ENCODE measurements at regions not wholly inside any gene's neighbourhood (a gene's known extent, or its start where the extent isn't known, plus 50 kb on each side); places are given as distances from the start of the nearest gene placed in this dataset.

DNA sequence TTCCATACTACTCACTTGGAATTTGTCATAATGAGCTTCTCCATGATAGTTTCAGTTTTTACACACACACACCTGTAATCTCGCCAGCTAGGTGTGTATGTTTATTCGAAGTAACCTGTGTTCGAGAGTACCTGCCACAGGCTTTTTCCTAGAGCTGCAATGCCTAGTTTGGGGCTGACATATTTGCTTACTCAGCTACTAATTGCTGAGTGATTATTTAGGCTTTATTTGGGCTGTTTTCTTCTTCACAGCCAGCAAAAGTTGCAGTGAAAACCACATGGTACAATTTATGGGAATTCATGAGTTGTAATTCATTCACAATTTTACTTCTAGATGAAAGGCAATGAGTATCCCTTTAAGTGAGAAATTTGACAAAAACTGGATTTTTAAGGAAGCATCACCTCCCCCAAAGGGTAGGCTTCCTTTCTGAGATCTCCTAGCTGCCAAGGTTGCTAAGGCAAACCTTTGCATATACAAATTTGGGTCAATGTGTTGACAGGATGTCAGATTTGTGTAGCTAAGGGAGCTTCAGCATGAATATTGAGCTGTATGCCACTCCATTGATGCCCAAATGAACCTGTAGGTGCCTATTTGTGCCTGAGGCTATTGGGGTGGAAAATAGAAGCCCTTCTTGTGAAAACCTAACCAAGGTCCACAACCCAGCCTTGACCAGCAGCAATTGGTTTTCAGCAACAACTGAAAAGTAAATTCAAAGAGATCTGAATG, 108.7 kb upstream of the OTX2 start:
- no peak for DNase-seq (ENCODE audit: low read depth)

- no peak for DNase-seq (ENCODE audit: low read depth)
Observed at GRCh38 chr14:56905282-56905681, 95.0 kb upstream of the OTX2 start.

GRCh38 chr14:56903304-56903969, 93.2 kb upstream of the OTX2 start:
- DNase-seq (ENCODE audit: low read depth): no peak

DNA sequence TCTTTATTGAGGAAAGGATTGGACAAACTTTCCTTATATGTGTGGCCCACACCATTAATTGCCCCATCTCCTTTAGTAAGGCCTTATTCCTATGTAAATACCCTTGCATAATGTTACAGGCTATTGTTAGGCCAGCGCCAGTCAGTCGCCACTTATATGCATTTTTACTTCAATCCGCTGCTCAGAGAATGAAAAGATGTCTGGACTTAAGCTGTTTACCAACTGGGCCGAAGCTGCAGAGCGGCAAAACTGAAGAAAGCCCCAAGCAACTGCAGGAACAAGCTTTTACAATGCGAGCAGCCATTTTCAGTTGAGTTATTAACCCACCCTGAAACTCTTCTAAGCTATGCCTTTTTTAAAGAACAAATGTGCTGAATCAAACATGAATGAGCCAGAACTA, 92.1 kb upstream of the OTX2 start:
- no peak for DNase-seq (ENCODE audit: low read depth)

GRCh38 chr14:56900726-56901125, 90.4 kb upstream of the OTX2 start:
- no peak for DNase-seq (ENCODE audit: low read depth)

DNA sequence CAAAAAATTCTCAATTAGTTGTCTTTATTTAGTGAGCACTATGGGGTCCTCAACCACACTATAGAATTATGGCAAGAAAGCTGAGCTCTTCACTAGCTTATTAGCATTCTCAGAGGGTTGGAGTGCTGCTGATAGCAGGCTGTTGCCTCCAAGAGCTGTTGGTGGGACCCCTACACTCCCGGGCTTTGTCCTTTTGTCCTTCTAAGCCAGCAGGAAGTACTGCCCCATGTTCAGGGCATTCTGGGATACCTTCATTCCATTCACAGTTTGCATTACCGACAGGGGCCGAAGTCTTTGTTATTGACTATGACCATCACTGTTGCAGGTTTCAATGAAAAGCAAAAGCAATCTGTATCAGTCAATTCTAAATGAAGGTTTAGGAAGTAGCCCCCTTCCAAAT, 89.5 kb upstream of the OTX2 start:
- no peak for DNase-seq (ENCODE audit: low read depth)

GRCh38 chr14:56896922-56897321, 86.6 kb upstream of the OTX2 start:
- no peak for DNase-seq (ENCODE audit: low read depth)

GRCh38 chr14:56896231-56896630, 86.0 kb upstream of the OTX2 start:
- no peak for DNase-seq (ENCODE audit: low read depth)

- no peak for DNase-seq (ENCODE audit: low read depth)
Observed at GRCh38 chr14:56895154-56895553, 84.9 kb upstream of the OTX2 start.

GRCh38 chr14:56894591-56894991, 84.3 kb upstream of the OTX2 start:
- no peak for DNase-seq (ENCODE audit: low read depth)

DNA sequence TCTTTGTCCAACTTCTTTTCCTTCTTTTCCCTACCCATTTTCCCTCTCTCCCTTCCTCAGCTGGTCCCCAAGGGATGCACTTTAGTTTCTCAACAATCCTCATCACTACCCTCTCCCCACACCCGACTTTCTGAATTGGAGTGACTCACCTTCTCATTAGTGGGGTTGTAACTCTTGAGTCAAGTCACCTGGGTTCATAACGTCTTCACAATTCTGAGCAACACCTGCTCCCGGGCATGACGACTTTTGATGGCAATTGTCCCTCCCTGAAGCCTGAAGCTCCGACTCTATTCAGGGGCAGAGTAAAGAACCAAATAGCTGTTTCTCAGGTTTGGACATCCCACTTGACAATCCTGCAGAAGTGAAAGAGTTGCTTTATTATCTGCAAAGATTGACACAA, 82.7 kb upstream of the OTX2 start:
- no peak for DNase-seq (ENCODE audit: low read depth)

- DNase-seq (ENCODE audit: low read depth): no peak
Observed at GRCh38 chr14:56891226-56891625, 80.9 kb upstream of the OTX2 start.

DNA sequence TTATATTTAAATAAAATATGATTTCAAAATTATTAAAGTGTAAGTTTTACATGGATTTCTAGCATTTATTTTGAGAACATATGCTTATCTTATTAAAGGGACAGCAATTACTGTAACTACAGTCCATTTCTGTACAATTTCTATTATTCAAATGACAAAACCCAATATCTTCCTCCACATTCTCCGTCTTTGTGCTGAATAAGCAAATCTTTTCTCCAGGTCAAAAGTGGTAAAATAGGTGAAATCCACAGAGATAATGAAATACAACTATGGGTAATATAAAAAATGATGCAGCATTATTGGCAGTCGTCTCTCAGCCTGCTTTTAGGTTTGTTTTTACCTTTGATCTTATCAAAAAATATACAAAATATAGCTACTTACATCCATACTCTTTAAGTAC, 79.4 kb upstream of the OTX2 start:
- DNase-seq (ENCODE audit: low read depth): no peak

GRCh38 chr14:56888274-56888673, 78.0 kb upstream of the OTX2 start:
- no peak for DNase-seq (ENCODE audit: low read depth)

DNA sequence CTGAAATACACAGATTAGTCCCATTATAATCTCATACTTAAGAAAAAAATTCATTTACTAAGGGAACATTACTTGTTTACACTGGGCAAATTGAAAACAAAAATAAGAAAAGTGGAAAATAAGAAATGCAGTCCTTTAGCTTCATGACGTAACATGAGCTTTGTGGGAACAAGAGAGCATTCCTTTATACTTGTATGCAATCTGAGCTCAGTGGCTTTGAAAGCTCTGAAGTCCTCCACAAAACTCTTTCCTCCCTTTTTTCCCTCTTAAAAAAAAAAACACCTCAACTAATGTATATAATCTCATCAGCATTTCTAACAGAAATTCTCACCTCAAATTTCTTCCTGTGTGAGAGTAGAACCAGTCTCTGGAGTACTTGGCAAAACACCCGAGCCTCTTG, 76.9 kb upstream of the OTX2 start:
- DNase-seq (ENCODE audit: low read depth): no peak

GRCh38 chr14:56886471-56887062, 76.3 kb upstream of the OTX2 start:
- no peak for DNase-seq (ENCODE audit: low read depth)

DNA sequence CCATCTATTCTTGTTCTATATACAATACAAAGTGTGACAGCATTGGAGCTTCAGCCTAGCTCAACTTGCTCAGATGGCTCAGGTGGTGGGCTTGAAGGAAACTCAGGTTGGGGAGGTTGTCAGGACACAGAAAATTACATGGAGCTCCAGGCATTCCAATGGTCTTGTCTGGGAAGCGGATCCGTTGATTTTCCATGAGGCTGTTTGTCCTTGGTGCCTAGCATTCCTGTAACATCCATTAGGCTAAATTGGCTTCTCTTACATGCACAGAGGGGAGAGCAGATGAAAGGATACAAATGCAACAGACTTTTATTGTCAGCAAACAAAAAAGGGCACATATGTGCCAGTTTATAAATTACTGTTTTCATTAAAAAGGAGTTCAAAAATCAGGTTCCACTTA, 75.5 kb upstream of the OTX2 start:
- DNase-seq (ENCODE audit: low read depth): no peak

DNA sequence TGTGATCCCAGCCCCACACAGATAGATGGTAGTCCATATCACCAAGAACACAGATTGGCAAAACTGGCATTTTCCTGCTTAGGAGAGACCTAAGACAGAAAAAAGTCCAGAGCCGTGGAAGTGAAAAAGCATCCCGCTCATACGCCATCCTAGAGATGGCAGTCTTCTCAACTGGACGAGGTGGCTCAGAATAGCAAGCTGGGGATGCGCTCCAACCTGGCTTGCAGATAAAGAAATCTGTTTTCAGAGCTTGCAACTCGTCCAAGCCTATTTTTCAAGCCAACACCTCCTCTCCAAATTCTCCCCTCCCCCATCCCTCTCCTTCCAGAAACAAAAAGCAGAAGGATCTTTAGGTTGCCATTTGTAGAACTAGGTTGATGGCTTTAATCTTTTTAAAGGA, 74.3 kb upstream of the OTX2 start:
- no peak for DNase-seq (ENCODE audit: low read depth)

- no peak for DNase-seq (ENCODE audit: low read depth)
Observed at GRCh38 chr14:56881181-56881580, 70.9 kb upstream of the OTX2 start.

DNA sequence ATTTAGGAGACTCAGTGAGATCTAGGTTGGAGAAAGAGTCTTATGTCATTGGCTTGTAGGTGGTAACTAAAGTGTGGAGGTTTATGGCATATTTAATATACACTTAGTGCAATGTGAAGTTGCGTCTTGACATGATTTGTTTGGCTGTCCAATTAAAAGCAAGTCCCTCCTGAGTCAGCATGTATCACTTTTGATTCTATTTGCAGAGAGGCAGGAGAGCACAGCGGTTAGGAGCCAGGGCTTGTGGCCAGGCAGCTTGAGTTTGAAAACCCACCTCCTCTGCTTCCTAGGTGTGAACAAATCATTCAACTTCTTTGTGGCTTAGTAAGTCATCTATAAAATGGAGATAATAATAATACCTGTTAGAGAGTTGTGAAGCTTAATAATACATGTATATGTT, 68.5 kb upstream of the OTX2 start:
- DNase-seq (ENCODE audit: low read depth): no peak

GRCh38 chr14:56875104-56875675, 64.9 kb upstream of the OTX2 start:
- DNase-seq (ENCODE audit: low read depth): no peak

GRCh38 chr14:56874375-56874774, 64.1 kb upstream of the OTX2 start:
- peak; percentile 1 for DNase-seq (ENCODE audit: low read depth)

GRCh38 chr14:56870336-56870735, 60.1 kb upstream of the OTX2 start:
- no peak for DNase-seq (ENCODE audit: low read depth)

All from LHCN-M2 (cell line).